GM23338 (cell line): ENCODE measurements at regions not wholly inside any gene's neighbourhood (a gene's known extent, or its start where the extent isn't known, plus 50 kb on each side); places are given as distances from the start of the nearest gene placed in this dataset.

Experiments
- ATAC-seq: fragments of 200-7000 bp; cut with Tn5 transposase; 3 replicates; pipeline ENCODE4 v1.9.1; 2020
- DNase-seq: peaks from one replicate; pipeline ENCODE4 v3.0.0-alpha.2; 2015; ENCODE audit warnings: low spot score
- H2AFZ ChIP-seq: fragments of 200-600 bp; sonication (generic); 2 replicates; pipeline ENCODE4 v1.8.0; 2016; ENCODE audit warnings: antibody characterized with exemption, mild to moderate bottlenecking, moderate library complexity
- H3F3A ChIP-seq: fragments of 200-600 bp; sonication (generic); replicated peaks from 2 replicates; pipeline ENCODE4 v1.8.0; 2017; ENCODE audit warnings: antibody characterized with exemption, mixed run types, low read depth
- H3K27ac ChIP-seq: fragments of 200-600 bp; sonication (generic); 2 replicates; pipeline ENCODE4 v1.6.1; 2016; ENCODE audit warnings: low read depth
- H3K27me3 ChIP-seq: fragments of 200-600 bp; sonication (generic); 2 replicates; pipeline ENCODE4 v1.8.0; 2016; ENCODE audit warnings: mild to moderate bottlenecking, mixed run types, moderate library complexity; ENCODE audit not compliant: insufficient read depth
- H3K36me3 ChIP-seq: fragments of 200-600 bp; sonication (generic); 2 replicates; pipeline ENCODE4 v1.8.0; 2016; ENCODE audit warnings: mild to moderate bottlenecking; ENCODE audit not compliant: insufficient read depth
- H3K4me1 ChIP-seq: fragments of 200-600 bp; sonication (generic); 2 replicates; pipeline ENCODE4 v1.8.0; 2016; ENCODE audit warnings: mild to moderate bottlenecking, moderate library complexity; ENCODE audit not compliant: insufficient read depth
- H3K4me2 ChIP-seq: fragments of 200-600 bp; sonication (generic); 2 replicates; pipeline ENCODE4 v1.7.1; 2017; ENCODE audit warnings: mixed run types
- H3K4me3 ChIP-seq: fragments of 200-600 bp; sonication (generic); 2 replicates; pipeline ENCODE4 v1.6.1; 2016; ENCODE audit warnings: mixed run types
- H3K79me2 ChIP-seq: fragments of 200-600 bp; sonication (generic); replicated peaks from 2 replicates; pipeline ENCODE4 v1.8.0; 2017; ENCODE audit warnings: mild to moderate bottlenecking; ENCODE audit not compliant: insufficient read depth
- H3K9me2 ChIP-seq: fragments of 200-600 bp; sonication (generic); 2 replicates; pipeline ENCODE4 v1.8.0; 2017; ENCODE audit not compliant: insufficient read depth
- H4K20me1 ChIP-seq: fragments of 200-600 bp; sonication (generic); replicated peaks from 2 replicates; pipeline ENCODE4 v1.8.0; 2017; ENCODE audit warnings: mild to moderate bottlenecking; ENCODE audit not compliant: insufficient read depth
- H3K27ac Mint-ChIP-seq: 2 replicates; pipeline ENCODE4 v1.8.0; 2020; ENCODE audit warnings: inconsistent platforms, mild to moderate bottlenecking, moderate library complexity, mixed read lengths
- H3K27me3 Mint-ChIP-seq: 3 replicates; pipeline ENCODE4 v1.8.0; 2022; ENCODE audit warnings: low read depth, mild to moderate bottlenecking, moderate library complexity, mixed read lengths, inconsistent platforms; ENCODE audit not compliant: insufficient read depth, poor library complexity
- H3K36me3 Mint-ChIP-seq: 3 replicates; pipeline ENCODE4 v1.8.0; 2021; ENCODE audit warnings: low read depth, mild to moderate bottlenecking, inconsistent platforms, moderate library complexity, mixed read lengths
- H3K4me1 Mint-ChIP-seq: 3 replicates; pipeline ENCODE4 v1.8.0; 2020; ENCODE audit warnings: mild to moderate bottlenecking, inconsistent platforms, mixed read lengths
- H3K4me3 Mint-ChIP-seq: 3 replicates; pipeline ENCODE4 v1.8.0; 2021; ENCODE audit warnings: moderate library complexity, mild to moderate bottlenecking, inconsistent platforms, mixed read lengths
- H3K9me3 Mint-ChIP-seq: 3 replicates; pipeline ENCODE4 v1.8.0; 2020; ENCODE audit warnings: moderate library complexity, mild to moderate bottlenecking, inconsistent platforms, mixed read lengths
- CREB1 ChIP-seq: fragments of 250-450 bp; sonication (Bioruptor Pico); IDR thresholded peaks from 2 replicates; pipeline ENCODE4 v1.5.0; 2020; ENCODE audit warnings: low read depth, mild to moderate bottlenecking, moderate library complexity
- EZH2 ChIP-seq: fragments of 200-600 bp; sonication (generic); IDR thresholded peaks from one replicate; pipeline ENCODE4 v1.8.0; 2017; ENCODE audit warnings: antibody characterized with exemption, mild to moderate bottlenecking, low read depth; ENCODE audit not compliant: unreplicated experiment
- JUNB ChIP-seq: IDR thresholded peaks from one replicate; pipeline ENCODE4 v1.6.1; 2016; ENCODE audit warnings: antibody characterized with exemption; ENCODE audit not compliant: unreplicated experiment
- POLR2AphosphoS5 ChIP-seq: IDR thresholded peaks from 2 replicates; pipeline ENCODE4 v1.6.1; 2016; ENCODE audit warnings: antibody characterized with exemption, low read depth
- STAT1 ChIP-seq: IDR thresholded peaks from one replicate; pipeline ENCODE4 v1.6.1; 2016; ENCODE audit warnings: antibody characterized with exemption; ENCODE audit not compliant: unreplicated experiment
- ZNF114 ChIP-seq: fragments of 250-450 bp; sonication (Bioruptor Pico); IDR thresholded peaks from 2 replicates; pipeline ENCODE4 v1.5.0; 2020; ENCODE audit warnings: mild to moderate bottlenecking, moderate library complexity
- ZNF331 ChIP-seq: fragments of 250-450 bp; sonication (Bioruptor Pico); IDR thresholded peaks from 2 replicates; pipeline ENCODE4 v1.5.0; 2020; ENCODE audit warnings: low read depth, mild to moderate bottlenecking, moderate library complexity
- TF ChIP-seq, protein P1 (sequence below): IDR thresholded peaks from 2 replicates; pipeline ENCODE4 v1.6.1; 2016; ENCODE audit warnings: antibody characterized with exemption
- TF ChIP-seq, protein P2 (sequence below): IDR thresholded peaks from one replicate; pipeline ENCODE4 v1.6.1; 2018; ENCODE audit warnings: antibody characterized with exemption; ENCODE audit not compliant: unreplicated experiment
- TF ChIP-seq, protein P3 (sequence below), 2 experiments: fragments of 200-600 bp in 1 of 2; sonication (generic) in 1 of 2; conservative IDR thresholded peaks; 2 replicates each; pipeline versions ENCODE4 v1.5.1 to v1.6.1; 2016 to 2017; ENCODE audit warnings: antibody characterized with exemption in 2 of 2, low read depth in 2 of 2, mild to moderate bottlenecking in 2 of 2, moderate library complexity in 1 of 2

DNA sequence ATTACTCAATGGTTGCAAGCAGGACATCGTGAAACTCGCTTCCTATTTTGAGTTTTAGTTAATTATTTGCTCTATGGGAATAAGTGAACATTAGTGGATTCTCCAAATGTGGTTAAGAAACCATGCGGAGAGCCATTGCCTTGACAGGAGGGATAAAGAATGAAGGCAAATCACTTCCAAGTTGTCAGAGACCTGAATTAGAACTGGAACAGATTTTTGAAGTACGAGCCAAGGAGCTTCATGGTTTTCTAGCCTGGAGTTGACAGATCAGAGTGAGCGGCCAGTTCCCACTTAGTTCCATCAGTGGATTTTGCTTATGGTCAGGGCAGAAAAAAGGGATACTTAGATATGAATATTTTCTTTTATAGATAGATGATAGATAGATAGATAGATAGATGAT, 171.4 kb upstream of the CDH10 start:
- no peaks in the 10 kb centered on the region for H3K79me2 ChIP-seq
- ATAC-seq = no peak
- H3K27ac ChIP-seq = no peak overlapping the region
- H3K36me3 ChIP-seq = no peaks in the 10 kb centered on the region
- Mint-ChIP-seq H3K27me3 (no peaks in the 10 kb centered on the region), H3K4me1 (no peaks in the 10 kb centered on the region), H3K4me3 (no peak overlapping the region), H3K9me3 (no peaks in the 10 kb centered on the region), H3K36me3 (no peaks in the 10 kb centered on the region), H3K27ac (no peak overlapping the region)
- no peaks in the 10 kb centered on the region for H3K4me1 ChIP-seq
- no peak overlapping the region for H3K4me2 ChIP-seq
- no peak for DNase-seq
- no peaks in the 10 kb centered on the region for H3K9me2 ChIP-seq
- no peaks in the 10 kb centered on the region for H3F3A ChIP-seq
- TF ChIP-seq, protein P1, sequence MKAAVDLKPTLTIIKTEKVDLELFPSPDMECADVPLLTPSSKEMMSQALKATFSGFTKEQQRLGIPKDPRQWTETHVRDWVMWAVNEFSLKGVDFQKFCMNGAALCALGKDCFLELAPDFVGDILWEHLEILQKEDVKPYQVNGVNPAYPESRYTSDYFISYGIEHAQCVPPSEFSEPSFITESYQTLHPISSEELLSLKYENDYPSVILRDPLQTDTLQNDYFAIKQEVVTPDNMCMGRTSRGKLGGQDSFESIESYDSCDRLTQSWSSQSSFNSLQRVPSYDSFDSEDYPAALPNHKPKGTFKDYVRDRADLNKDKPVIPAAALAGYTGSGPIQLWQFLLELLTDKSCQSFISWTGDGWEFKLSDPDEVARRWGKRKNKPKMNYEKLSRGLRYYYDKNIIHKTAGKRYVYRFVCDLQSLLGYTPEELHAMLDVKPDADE = no peak
- TF ChIP-seq ZNF331 (CRISPR knock-in tag) (no peak), ZNF114 (CRISPR knock-in tag) (no peak), POLR2AphosphoS5 (no peak), CREB1 (CRISPR knock-in tag) (no peak), JUNB (no peak), EZH2 (no peak)
- TF ChIP-seq, protein P2, sequence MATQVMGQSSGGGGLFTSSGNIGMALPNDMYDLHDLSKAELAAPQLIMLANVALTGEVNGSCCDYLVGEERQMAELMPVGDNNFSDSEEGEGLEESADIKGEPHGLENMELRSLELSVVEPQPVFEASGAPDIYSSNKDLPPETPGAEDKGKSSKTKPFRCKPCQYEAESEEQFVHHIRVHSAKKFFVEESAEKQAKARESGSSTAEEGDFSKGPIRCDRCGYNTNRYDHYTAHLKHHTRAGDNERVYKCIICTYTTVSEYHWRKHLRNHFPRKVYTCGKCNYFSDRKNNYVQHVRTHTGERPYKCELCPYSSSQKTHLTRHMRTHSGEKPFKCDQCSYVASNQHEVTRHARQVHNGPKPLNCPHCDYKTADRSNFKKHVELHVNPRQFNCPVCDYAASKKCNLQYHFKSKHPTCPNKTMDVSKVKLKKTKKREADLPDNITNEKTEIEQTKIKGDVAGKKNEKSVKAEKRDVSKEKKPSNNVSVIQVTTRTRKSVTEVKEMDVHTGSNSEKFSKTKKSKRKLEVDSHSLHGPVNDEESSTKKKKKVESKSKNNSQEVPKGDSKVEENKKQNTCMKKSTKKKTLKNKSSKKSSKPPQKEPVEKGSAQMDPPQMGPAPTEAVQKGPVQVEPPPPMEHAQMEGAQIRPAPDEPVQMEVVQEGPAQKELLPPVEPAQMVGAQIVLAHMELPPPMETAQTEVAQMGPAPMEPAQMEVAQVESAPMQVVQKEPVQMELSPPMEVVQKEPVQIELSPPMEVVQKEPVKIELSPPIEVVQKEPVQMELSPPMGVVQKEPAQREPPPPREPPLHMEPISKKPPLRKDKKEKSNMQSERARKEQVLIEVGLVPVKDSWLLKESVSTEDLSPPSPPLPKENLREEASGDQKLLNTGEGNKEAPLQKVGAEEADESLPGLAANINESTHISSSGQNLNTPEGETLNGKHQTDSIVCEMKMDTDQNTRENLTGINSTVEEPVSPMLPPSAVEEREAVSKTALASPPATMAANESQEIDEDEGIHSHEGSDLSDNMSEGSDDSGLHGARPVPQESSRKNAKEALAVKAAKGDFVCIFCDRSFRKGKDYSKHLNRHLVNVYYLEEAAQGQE = no peak
- TF ChIP-seq, protein P3, sequence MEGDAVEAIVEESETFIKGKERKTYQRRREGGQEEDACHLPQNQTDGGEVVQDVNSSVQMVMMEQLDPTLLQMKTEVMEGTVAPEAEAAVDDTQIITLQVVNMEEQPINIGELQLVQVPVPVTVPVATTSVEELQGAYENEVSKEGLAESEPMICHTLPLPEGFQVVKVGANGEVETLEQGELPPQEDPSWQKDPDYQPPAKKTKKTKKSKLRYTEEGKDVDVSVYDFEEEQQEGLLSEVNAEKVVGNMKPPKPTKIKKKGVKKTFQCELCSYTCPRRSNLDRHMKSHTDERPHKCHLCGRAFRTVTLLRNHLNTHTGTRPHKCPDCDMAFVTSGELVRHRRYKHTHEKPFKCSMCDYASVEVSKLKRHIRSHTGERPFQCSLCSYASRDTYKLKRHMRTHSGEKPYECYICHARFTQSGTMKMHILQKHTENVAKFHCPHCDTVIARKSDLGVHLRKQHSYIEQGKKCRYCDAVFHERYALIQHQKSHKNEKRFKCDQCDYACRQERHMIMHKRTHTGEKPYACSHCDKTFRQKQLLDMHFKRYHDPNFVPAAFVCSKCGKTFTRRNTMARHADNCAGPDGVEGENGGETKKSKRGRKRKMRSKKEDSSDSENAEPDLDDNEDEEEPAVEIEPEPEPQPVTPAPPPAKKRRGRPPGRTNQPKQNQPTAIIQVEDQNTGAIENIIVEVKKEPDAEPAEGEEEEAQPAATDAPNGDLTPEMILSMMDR (conservative IDR thresholded peaks at IDR 0.05; ENCODE audit: low read depth in 2 of 2) = no peak
- H2AFZ ChIP-seq = no peak overlapping the region
- H3K4me3 ChIP-seq = no peak overlapping the region
- no peaks in the 10 kb centered on the region for H3K27me3 ChIP-seq
- H4K20me1 ChIP-seq = no peaks in the 10 kb centered on the region

DNA sequence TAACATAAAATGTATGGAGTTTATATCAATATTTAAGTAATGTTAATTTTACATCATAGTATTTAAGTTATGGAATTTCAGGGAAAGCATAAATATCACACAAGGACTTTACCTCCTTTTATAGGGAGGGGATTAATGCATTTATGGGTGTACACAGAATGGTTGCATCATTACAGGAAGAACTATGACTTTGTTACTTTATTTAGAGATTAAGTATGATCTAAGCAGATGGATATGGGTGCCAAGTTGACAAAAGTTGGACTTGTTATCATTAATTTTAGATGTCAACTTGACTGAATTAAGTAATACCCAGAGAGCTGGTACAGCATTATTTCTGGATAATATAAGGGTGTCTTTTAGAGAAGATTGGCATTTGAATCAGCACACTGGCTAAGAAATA, 160.5 kb upstream of the CDH10 start:
- Histone ChIP-seq H3K4me3 (no peak overlapping the region), H2AFZ (no peak overlapping the region), H3K27me3 (no peaks in the 10 kb centered on the region), H3F3A (no peaks in the 10 kb centered on the region), H3K36me3 (no peaks in the 10 kb centered on the region), H4K20me1 (no peaks in the 10 kb centered on the region), H3K27ac (no peak overlapping the region), H3K79me2 (no peaks in the 10 kb centered on the region), H3K4me1 (no peaks in the 10 kb centered on the region), H3K9me2 (no peaks in the 10 kb centered on the region), H3K4me2 (no peak overlapping the region)
- Mint-ChIP-seq H3K4me3 (no peak overlapping the region), H3K27me3 (peaks cover 2% of the 10 kb centered on the region), H3K36me3 (no peaks in the 10 kb centered on the region), H3K9me3 (no peaks in the 10 kb centered on the region), H3K4me1 (0 out of 3 replicates have a peak, but pooled peaks cover 2% of the 10 kb centered on the region), H3K27ac (no peak overlapping the region)
- ATAC-seq (no peak), DNase-seq (no peak)
- no peak for TF ChIP-seq STAT1
- TF ChIP-seq ZNF331 (CRISPR knock-in tag) = no peak
- no peak for TF ChIP-seq JUNB
- TF ChIP-seq CREB1 (CRISPR knock-in tag) = no peak
